Mesodermal cell (in vitro differentiated cells): ENCODE measurements at regions not wholly inside any gene's neighbourhood (a gene's known extent, or its start where the extent isn't known, plus 50 kb on each side); places are given as distances from the start of the nearest gene placed in this dataset.
"Not testable (repeated sequence)": the region's sequence is repeated elsewhere in the genome, so short reads cannot be mapped to it uniquely, and the experiment has no call there.

ENCODE experiments used
- H3K27ac ChIP-seq: 2 replicates; pipeline ENCODE4 v1.7.0; 2013; ENCODE audit warnings: mild to moderate bottlenecking, low read depth, low read length, moderate library complexity; ENCODE audit not compliant: severe bottlenecking
- H3K36me3 ChIP-seq: 2 replicates; pipeline ENCODE4 v1.7.1; 2013; ENCODE audit warnings: mild to moderate bottlenecking, low read length, moderate library complexity; ENCODE audit not compliant: control insufficient read depth, insufficient read depth
- H3K4me1 ChIP-seq: one replicate; pipeline ENCODE4 v1.7.1; 2013; ENCODE audit warnings: mild to moderate bottlenecking, low read length; ENCODE audit not compliant: insufficient read depth, control insufficient read depth, poor library complexity, severe bottlenecking
- H3K4me3 ChIP-seq: 2 replicates; pipeline ENCODE4 v1.7.0; 2013; ENCODE audit warnings: low read length, control low read depth, mild to moderate bottlenecking; ENCODE audit not compliant: insufficient read depth, poor library complexity, severe bottlenecking; ENCODE audit errors: extremely low read depth
- H3K9me3 ChIP-seq: 2 replicates; pipeline ENCODE4 v1.7.1; 2013; ENCODE audit warnings: mild to moderate bottlenecking, low read length, moderate library complexity; ENCODE audit not compliant: control insufficient read depth
- whole genome bisulfite sequencing, 2 experiments: methylation state at CpG; one replicate each; pipeline ENCODE4 v1.1.5; 2013; ENCODE audit warnings: missing lambda C conversion rate in 2 of 2; ENCODE audit not compliant: insufficient coverage in 2 of 2; 5-methylcytosine and 5-hydroxymethylcytosine counted together

- H3K27ac ChIP-seq = no peak overlapping the region
- H3K4me1 ChIP-seq = no peaks in the 10 kb centered on the region
- H3K9me3 ChIP-seq = peaks cover 3% of the 10 kb centered on the region
- 97% methylated on average over 3 of the region's 4 CpGs for WGBS, 2 experiments
- no peaks in the 10 kb centered on the region for H3K36me3 ChIP-seq
- H3K4me3 ChIP-seq = no peak overlapping the region
These were observed 82.2 kb upstream of the KCTD1 start for GRCh38 chr18:26630596-26630995.

- Histone ChIP-seq H3K27ac (no peak overlapping the region), H3K4me3 (no peak overlapping the region), H3K36me3 (no peaks in the 10 kb centered on the region), H3K4me1 (no peaks in the 10 kb centered on the region), H3K9me3 (peaks cover 20% of the 10 kb centered on the region)
These were observed 79.7 kb upstream of the KCTD1 start for GRCh38 chr18:26628017-26628416.

GRCh38 chr18:26624443-26624842, 76.1 kb upstream of the KCTD1 start:
- peaks cover 20% of the 10 kb centered on the region for H3K9me3 ChIP-seq
- H3K4me1 ChIP-seq = no peaks in the 10 kb centered on the region
- H3K4me3 ChIP-seq = no peak overlapping the region
- H3K36me3 ChIP-seq = no peaks in the 10 kb centered on the region
- 81 to 100% methylated on average over 2 to 4 of the region's 4 CpGs for WGBS, 2 experiments
- no peak overlapping the region for H3K27ac ChIP-seq

GRCh38 chr18:26623314-26623713, 75.0 kb upstream of the KCTD1 start:
- H3K4me1 ChIP-seq, H3K4me3 ChIP-seq, H3K36me3 ChIP-seq, H3K27ac ChIP-seq: not testable (repeated sequence)
- peaks cover 20% of the 10 kb centered on the region for H3K9me3 ChIP-seq
- WGBS, 2 experiments = 90% methylated on average over 2 of the region's 2 CpGs; no CpG with 5 or more reads in 1 of the 2 experiments

- H3K27ac ChIP-seq = no peak overlapping the region
- peaks cover 20% of the 10 kb centered on the region for H3K9me3 ChIP-seq
- 35 to 58% methylated on average over 13 to 18 of the region's 22 CpGs for WGBS, 2 experiments
- no peak overlapping the region for H3K4me3 ChIP-seq
- H3K36me3 ChIP-seq = no peaks in the 10 kb centered on the region
- H3K4me1 ChIP-seq = peaks cover 14% of the 10 kb centered on the region
These were observed 73.0 kb upstream of the KCTD1 start for GRCh38 chr18:26621161-26622026.

- WGBS, 2 experiments = 84 to 91% methylated on average over 4 of the region's 6 CpGs
- H3K9me3 ChIP-seq = peaks cover 9% of the 10 kb centered on the region
- peaks cover 26% of the 10 kb centered on the region for H3K4me1 ChIP-seq
- no peak overlapping the region for H3K4me3 ChIP-seq
- no peaks in the 10 kb centered on the region for H3K36me3 ChIP-seq
- H3K27ac ChIP-seq = no peak overlapping the region
These were observed 71.0 kb upstream of the KCTD1 start for GRCh38 chr18:26619350-26619749.

GRCh38 chr18:26618135-26618534, 69.8 kb upstream of the KCTD1 start:
- no peak overlapping the region for H3K4me3 ChIP-seq
- H3K36me3 ChIP-seq = no peaks in the 10 kb centered on the region
- peaks cover 27% of the 10 kb centered on the region for H3K4me1 ChIP-seq
- no peaks in the 10 kb centered on the region for H3K9me3 ChIP-seq
- H3K27ac ChIP-seq = no peak overlapping the region
- WGBS, 2 experiments = 90% methylated on average over 2 of the region's 2 CpGs; no CpG with 5 or more reads in 1 of the 2 experiments

- Histone ChIP-seq H3K27ac (peak overlapping the region; percentile 62), H3K4me1 (peaks cover 27% of the 10 kb centered on the region), H3K9me3 (no peaks in the 10 kb centered on the region), H3K36me3 (no peaks in the 10 kb centered on the region), H3K4me3 (no peak overlapping the region)
- 33 to 60% methylated on average over 1 of the region's 3 CpGs for WGBS, 2 experiments
These were observed 68.8 kb upstream of the KCTD1 start for GRCh38 chr18:26617151-26617554.

GRCh38 chr18:26614374-26614773, 66.0 kb upstream of the KCTD1 start:
- no peak overlapping the region for H3K4me3 ChIP-seq
- peak overlapping the region; percentile 13 for H3K27ac ChIP-seq
- no peaks in the 10 kb centered on the region for H3K36me3 ChIP-seq
- H3K4me1 ChIP-seq = peaks cover 27% of the 10 kb centered on the region
- H3K9me3 ChIP-seq = no peaks in the 10 kb centered on the region
- WGBS, 2 experiments = 13 to 44% methylated on average over 1 to 2 of the region's 3 CpGs
